A673 (cell line): ENCODE measurements at regions not wholly inside any gene's neighbourhood (a gene's known extent, or its start where the extent isn't known, plus 50 kb on each side); places are given as distances from the start of the nearest gene placed in this dataset.

Experiments used
- EZH2 ChIP-seq: fragments of 200-600 bp; sonication (generic); IDR thresholded peaks from 2 replicates; pipeline ENCODE4 v1.6.1; 2017; ENCODE audit warnings: borderline replicate concordance, low read depth, mild to moderate bottlenecking, mixed read lengths, antibody characterized with exemption, low read length; ENCODE audit not compliant: poor library complexity, severe bottlenecking
- TF ChIP-seq, protein P1 (sequence below): fragments of 300-800, 200-600 bp; sonication (generic); conservative IDR thresholded peaks from 2 replicates; pipeline ENCODE4 v1.5.1; 2017; ENCODE audit warnings: low read depth, mild to moderate bottlenecking, antibody characterized with exemption, low read length, moderate library complexity, mixed read lengths

DNA sequence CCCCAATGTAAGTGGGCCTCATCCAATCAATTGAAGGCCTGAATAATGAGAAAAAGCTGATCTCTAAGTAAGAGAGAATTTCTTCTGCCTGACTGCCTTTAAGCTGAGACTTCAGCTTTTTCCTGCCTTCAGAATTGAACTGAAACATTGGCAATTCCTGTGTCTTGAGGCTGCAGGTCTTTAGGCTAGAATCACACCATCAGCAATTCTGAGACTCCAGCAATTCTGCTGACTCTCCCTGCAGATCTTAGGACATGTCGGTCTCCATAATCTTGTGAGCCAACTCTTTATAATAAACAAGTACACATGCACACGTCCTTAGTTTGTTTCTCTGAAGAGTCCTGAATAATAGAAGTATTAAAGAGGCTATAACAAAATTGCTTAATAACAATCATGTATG is 209.1 kb downstream of the FSIP2 start:
- TF ChIP-seq, protein P1, sequence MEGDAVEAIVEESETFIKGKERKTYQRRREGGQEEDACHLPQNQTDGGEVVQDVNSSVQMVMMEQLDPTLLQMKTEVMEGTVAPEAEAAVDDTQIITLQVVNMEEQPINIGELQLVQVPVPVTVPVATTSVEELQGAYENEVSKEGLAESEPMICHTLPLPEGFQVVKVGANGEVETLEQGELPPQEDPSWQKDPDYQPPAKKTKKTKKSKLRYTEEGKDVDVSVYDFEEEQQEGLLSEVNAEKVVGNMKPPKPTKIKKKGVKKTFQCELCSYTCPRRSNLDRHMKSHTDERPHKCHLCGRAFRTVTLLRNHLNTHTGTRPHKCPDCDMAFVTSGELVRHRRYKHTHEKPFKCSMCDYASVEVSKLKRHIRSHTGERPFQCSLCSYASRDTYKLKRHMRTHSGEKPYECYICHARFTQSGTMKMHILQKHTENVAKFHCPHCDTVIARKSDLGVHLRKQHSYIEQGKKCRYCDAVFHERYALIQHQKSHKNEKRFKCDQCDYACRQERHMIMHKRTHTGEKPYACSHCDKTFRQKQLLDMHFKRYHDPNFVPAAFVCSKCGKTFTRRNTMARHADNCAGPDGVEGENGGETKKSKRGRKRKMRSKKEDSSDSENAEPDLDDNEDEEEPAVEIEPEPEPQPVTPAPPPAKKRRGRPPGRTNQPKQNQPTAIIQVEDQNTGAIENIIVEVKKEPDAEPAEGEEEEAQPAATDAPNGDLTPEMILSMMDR, result no peak
- TF ChIP-seq EZH2, result no peak
